ENCODE measurements at regions not wholly inside any gene's neighbourhood (a gene's known extent, or its start where the extent isn't known, plus 50 kb on each side); places are given as distances from the start of the nearest gene placed in this dataset.
"Not testable (repeated sequence)": the region's sequence is repeated elsewhere in the genome, so short reads cannot be mapped to it uniquely, and the experiment has no call there.

- Histone ChIP-seq H3K27ac (ENCODE audit: low read depth, low read length) (no peak overlapping the region), H3K4me1 (ENCODE audit: control insufficient read depth in 5 of 5, insufficient read depth in 5 of 5, low read length in 5 of 5) (no peaks in the 10 kb centered on the region), H3K4me3 (ENCODE audit: low read depth in 1 of 5, low read length in 5 of 5) (no peak overlapping the region), H3K9me3 (ENCODE audit: control insufficient read depth in 5 of 5, low read length in 5 of 5) (peaks cover 0 to 3% (median 0%) of the 10 kb centered on the region in 5 donors), H3K36me3 (ENCODE audit: control insufficient read depth in 5 of 5, insufficient read depth in 5 of 5, low read length in 5 of 5) (no peaks in the 10 kb centered on the region), H3K9ac (ENCODE audit: low read length in 5 of 5) (no peak overlapping the region), H3K27me3 (ENCODE audit: control insufficient read depth in 5 of 5, insufficient read depth in 4 of 5, low read length in 5 of 5) (peaks cover 0 to 11% (median 0%) of the 10 kb centered on the region in 5 donors)
Measured at GRCh38 chr16:88170528-88170991, 212.2 kb upstream of the ZNF469 start.

DNA sequence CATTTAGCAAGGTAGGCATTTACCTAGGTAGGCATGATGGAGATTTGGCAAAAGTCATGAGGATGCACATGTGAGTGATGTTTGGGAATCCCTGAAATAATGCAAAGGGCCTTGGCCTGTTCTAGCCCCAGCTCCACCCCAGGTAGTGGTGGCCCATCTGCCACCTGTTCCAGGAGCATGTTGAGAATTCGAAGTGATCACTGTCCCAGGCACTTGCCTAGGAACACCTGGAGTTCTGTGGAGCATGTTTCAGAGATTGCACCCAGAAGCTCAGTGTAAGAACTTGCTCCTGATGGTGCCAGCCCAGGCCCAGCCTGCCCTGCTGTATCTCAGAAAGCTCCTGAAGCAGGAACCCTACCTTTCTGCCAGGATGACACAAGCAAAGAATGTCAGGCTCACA lies 211.6 kb upstream of the ZNF469 start:
- H3K27me3 ChIP-seq (ENCODE audit: control insufficient read depth in 5 of 5, insufficient read depth in 4 of 5, low read length in 5 of 5), result peaks cover 0 to 11% (median 0%) of the 10 kb centered on the region in 5 donors
- not testable (repeated sequence) for H3K9me3 ChIP-seq (ENCODE audit: control insufficient read depth in 5 of 5, low read length in 5 of 5); H3K4me1 ChIP-seq (ENCODE audit: control insufficient read depth in 5 of 5, insufficient read depth in 5 of 5, low read length in 5 of 5); H3K4me3 ChIP-seq (ENCODE audit: low read depth in 1 of 5, low read length in 5 of 5); H3K9ac ChIP-seq (ENCODE audit: low read length in 5 of 5); H3K36me3 ChIP-seq (ENCODE audit: control insufficient read depth in 5 of 5, insufficient read depth in 5 of 5, low read length in 5 of 5); H3K27ac ChIP-seq (ENCODE audit: low read depth, low read length)

DNA sequence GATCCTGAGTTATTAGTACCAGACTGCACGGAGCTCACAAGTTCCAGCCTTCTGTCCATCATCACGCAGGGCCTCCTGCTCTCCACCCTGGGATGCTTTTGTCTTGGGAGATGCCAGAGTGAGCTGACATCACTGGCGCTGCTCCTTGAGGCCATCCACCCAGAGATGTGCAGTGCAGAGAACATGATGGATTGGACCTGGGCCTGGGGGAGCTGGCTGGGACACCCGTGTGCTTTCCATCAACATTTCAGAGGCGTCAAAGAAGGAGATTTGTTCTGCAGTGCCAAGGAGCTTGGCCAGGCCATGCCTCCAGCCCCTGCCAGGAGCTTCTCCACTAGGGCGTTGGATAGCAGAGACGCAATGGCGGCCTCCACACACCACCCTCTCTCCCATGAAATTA lies 206.6 kb upstream of the ZNF469 start:
- H3K27me3 ChIP-seq (ENCODE audit: control insufficient read depth in 5 of 5, insufficient read depth in 4 of 5, low read length in 5 of 5); H3K27ac ChIP-seq (ENCODE audit: low read depth, low read length); H3K36me3 ChIP-seq (ENCODE audit: control insufficient read depth in 5 of 5, insufficient read depth in 5 of 5, low read length in 5 of 5): not testable (repeated sequence)

DNA sequence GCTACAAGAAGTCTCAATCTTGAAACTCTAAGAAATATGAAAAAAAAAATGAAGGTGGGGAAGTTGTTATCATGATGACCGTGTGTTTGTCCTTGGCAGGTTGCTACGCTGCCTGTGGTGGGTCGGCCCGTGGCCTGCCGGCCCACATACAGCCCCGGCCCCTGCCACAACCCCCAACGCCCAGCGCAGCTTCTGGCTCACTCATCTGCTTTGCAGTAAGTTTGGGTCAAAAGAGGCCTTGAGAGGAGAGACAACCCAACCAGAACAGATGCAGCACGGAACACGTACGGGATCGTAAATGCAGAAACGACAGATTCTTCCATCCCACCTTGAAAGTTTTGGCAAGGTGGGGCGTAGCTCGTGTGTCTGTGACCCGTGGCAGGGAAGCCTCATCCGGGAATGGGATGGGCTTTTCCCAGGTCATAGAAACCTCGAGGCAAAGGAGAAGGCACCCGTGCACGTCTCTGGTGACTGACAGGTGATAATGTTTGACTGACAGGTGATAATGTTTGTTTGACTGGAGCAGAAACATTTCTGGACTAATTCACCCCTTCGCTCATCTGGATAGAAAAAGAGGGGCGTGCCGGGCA lies 206.1 kb upstream of the ZNF469 start:
- not testable (repeated sequence) for H3K27me3 ChIP-seq (ENCODE audit: control insufficient read depth in 5 of 5, insufficient read depth in 4 of 5, low read length in 5 of 5); H3K4me1 ChIP-seq (ENCODE audit: control insufficient read depth in 5 of 5, insufficient read depth in 5 of 5, low read length in 5 of 5); H3K4me3 ChIP-seq (ENCODE audit: low read depth in 1 of 5, low read length in 5 of 5); H3K9me3 ChIP-seq (ENCODE audit: control insufficient read depth in 5 of 5, low read length in 5 of 5); H3K27ac ChIP-seq (ENCODE audit: low read depth, low read length); H3K36me3 ChIP-seq (ENCODE audit: control insufficient read depth in 5 of 5, insufficient read depth in 5 of 5, low read length in 5 of 5); H3K9ac ChIP-seq (ENCODE audit: low read length in 5 of 5)

More for the DNA sequence above, 206.6 kb upstream of the ZNF469 start:
- H3K4me1 ChIP-seq (ENCODE audit: control insufficient read depth in 5 of 5, insufficient read depth in 5 of 5, low read length in 5 of 5); H3K9me3 ChIP-seq (ENCODE audit: control insufficient read depth in 5 of 5, low read length in 5 of 5); H3K9ac ChIP-seq (ENCODE audit: low read length in 5 of 5); H3K4me3 ChIP-seq (ENCODE audit: low read depth in 1 of 5, low read length in 5 of 5): not testable (repeated sequence)

GRCh38 chr16:88178251-88178650 lies 204.5 kb upstream of the ZNF469 start:
- not testable (repeated sequence) for H3K27ac ChIP-seq (ENCODE audit: low read depth, low read length); H3K4me3 ChIP-seq (ENCODE audit: low read depth in 1 of 5, low read length in 5 of 5); H3K9me3 ChIP-seq (ENCODE audit: control insufficient read depth in 5 of 5, low read length in 5 of 5); H3K27me3 ChIP-seq (ENCODE audit: control insufficient read depth in 5 of 5, insufficient read depth in 4 of 5, low read length in 5 of 5); H3K9ac ChIP-seq (ENCODE audit: low read length in 5 of 5); H3K36me3 ChIP-seq (ENCODE audit: control insufficient read depth in 5 of 5, insufficient read depth in 5 of 5, low read length in 5 of 5); H3K4me1 ChIP-seq (ENCODE audit: control insufficient read depth in 5 of 5, insufficient read depth in 5 of 5, low read length in 5 of 5)

- not testable (repeated sequence) for H3K9ac ChIP-seq (ENCODE audit: low read length in 5 of 5); H3K4me1 ChIP-seq (ENCODE audit: control insufficient read depth in 5 of 5, insufficient read depth in 5 of 5, low read length in 5 of 5); H3K36me3 ChIP-seq (ENCODE audit: control insufficient read depth in 5 of 5, insufficient read depth in 5 of 5, low read length in 5 of 5); H3K9me3 ChIP-seq (ENCODE audit: control insufficient read depth in 5 of 5, low read length in 5 of 5); H3K27ac ChIP-seq (ENCODE audit: low read depth, low read length); H3K4me3 ChIP-seq (ENCODE audit: low read depth in 1 of 5, low read length in 5 of 5); H3K27me3 ChIP-seq (ENCODE audit: control insufficient read depth in 5 of 5, insufficient read depth in 4 of 5, low read length in 5 of 5)
Measured at GRCh38 chr16:88178896-88179295, 203.9 kb upstream of the ZNF469 start.

DNA sequence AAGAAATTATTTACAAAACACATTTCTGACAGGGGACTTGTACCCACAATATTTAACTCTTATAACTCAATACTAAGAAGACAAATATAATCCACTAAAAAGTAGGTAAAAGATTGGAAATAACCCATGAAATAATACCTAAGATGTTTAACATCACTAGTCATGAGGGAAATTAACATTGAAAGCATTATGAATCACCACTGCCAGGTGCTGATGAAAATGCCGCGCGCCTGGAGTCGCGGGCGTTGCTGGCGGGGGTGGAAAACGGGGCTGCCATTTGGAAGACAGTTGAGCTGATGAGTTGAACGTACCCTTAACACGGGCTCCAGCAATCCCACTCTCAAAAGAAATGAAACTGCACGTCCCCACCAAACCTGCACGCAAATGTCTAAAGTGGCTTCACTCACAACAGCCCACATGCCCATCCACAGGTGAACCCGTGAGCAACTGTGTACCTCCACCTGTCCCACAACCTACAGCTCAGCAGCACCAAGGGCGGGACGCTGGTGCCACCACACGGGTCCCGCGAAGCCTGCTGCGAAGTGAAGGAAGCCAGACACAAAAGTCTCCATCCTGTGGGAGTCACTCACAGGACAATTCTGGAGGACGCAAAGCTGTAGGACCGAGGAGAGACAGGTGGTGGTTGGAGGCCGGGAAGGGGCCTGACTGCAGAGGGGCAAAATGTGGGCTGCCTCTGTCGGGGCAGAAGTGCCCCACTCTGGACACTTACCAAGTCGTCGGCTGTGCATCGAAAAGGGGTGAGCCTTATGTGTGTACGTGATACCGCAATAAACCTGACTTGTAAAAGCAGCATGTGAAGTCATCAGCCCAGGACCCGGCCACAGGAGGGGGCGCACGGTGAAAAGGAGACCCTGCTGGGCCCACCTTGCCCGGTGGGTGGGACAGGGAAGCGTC lies 199.5 kb upstream of the ZNF469 start:
- H3K27ac ChIP-seq (ENCODE audit: low read depth, low read length); H3K4me1 ChIP-seq (ENCODE audit: control insufficient read depth in 5 of 5, insufficient read depth in 5 of 5, low read length in 5 of 5); H3K9ac ChIP-seq (ENCODE audit: low read length in 5 of 5); H3K9me3 ChIP-seq (ENCODE audit: control insufficient read depth in 5 of 5, low read length in 5 of 5); H3K27me3 ChIP-seq (ENCODE audit: control insufficient read depth in 5 of 5, insufficient read depth in 4 of 5, low read length in 5 of 5); H3K4me3 ChIP-seq (ENCODE audit: low read depth in 1 of 5, low read length in 5 of 5); H3K36me3 ChIP-seq (ENCODE audit: control insufficient read depth in 5 of 5, insufficient read depth in 5 of 5, low read length in 5 of 5): not testable (repeated sequence)

DNA sequence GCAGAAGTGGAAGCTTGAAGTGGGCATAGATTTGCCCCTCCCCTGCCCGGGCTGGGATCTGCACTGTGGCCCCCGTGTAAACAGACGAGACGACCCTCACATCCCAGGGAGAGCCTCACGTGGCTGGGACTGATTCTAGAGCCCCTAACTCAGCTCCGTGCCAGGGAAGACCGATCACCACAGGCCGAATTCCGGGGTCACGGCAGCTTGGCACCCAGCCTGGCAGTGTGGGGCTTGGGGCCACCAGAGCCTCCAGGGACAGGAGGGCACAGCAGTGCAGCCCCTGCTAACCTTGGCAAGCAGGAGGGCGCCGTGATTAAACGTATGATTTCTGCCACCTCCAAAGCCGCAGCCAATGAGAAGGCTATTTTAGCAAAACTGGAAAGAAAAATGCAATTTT lies 198.7 kb upstream of the ZNF469 start:
- H3K4me3 ChIP-seq (ENCODE audit: low read depth in 1 of 5, low read length in 5 of 5); H3K9ac ChIP-seq (ENCODE audit: low read length in 5 of 5); H3K9me3 ChIP-seq (ENCODE audit: control insufficient read depth in 5 of 5, low read length in 5 of 5); H3K4me1 ChIP-seq (ENCODE audit: control insufficient read depth in 5 of 5, insufficient read depth in 5 of 5, low read length in 5 of 5); H3K27me3 ChIP-seq (ENCODE audit: control insufficient read depth in 5 of 5, insufficient read depth in 4 of 5, low read length in 5 of 5); H3K36me3 ChIP-seq (ENCODE audit: control insufficient read depth in 5 of 5, insufficient read depth in 5 of 5, low read length in 5 of 5); H3K27ac ChIP-seq (ENCODE audit: low read depth, low read length): not testable (repeated sequence)

- H3K36me3 ChIP-seq (ENCODE audit: control insufficient read depth in 5 of 5, insufficient read depth in 5 of 5, low read length in 5 of 5); H3K4me1 ChIP-seq (ENCODE audit: control insufficient read depth in 5 of 5, insufficient read depth in 5 of 5, low read length in 5 of 5); H3K27ac ChIP-seq (ENCODE audit: low read depth, low read length); H3K4me3 ChIP-seq (ENCODE audit: low read depth in 1 of 5, low read length in 5 of 5); H3K9me3 ChIP-seq (ENCODE audit: control insufficient read depth in 5 of 5, low read length in 5 of 5); H3K27me3 ChIP-seq (ENCODE audit: control insufficient read depth in 5 of 5, insufficient read depth in 4 of 5, low read length in 5 of 5); H3K9ac ChIP-seq (ENCODE audit: low read length in 5 of 5): not testable (repeated sequence)
Measured at GRCh38 chr16:88184566-88185355, 198.0 kb upstream of the ZNF469 start.

GRCh38 chr16:88185406-88185805 lies 197.4 kb upstream of the ZNF469 start:
- H3K27me3 ChIP-seq (ENCODE audit: control insufficient read depth in 5 of 5, insufficient read depth in 4 of 5, low read length in 5 of 5); H3K27ac ChIP-seq (ENCODE audit: low read depth, low read length); H3K4me3 ChIP-seq (ENCODE audit: low read depth in 1 of 5, low read length in 5 of 5); H3K9me3 ChIP-seq (ENCODE audit: control insufficient read depth in 5 of 5, low read length in 5 of 5); H3K36me3 ChIP-seq (ENCODE audit: control insufficient read depth in 5 of 5, insufficient read depth in 5 of 5, low read length in 5 of 5); H3K4me1 ChIP-seq (ENCODE audit: control insufficient read depth in 5 of 5, insufficient read depth in 5 of 5, low read length in 5 of 5): not testable (repeated sequence)
- H3K9ac ChIP-seq (ENCODE audit: low read length in 5 of 5), result peak overlapping the region in 1 of 5 donors; percentile 35

Data from subcutaneous abdominal adipose tissue (tissue), 5 donors.